ENCODE measurements at regions not wholly inside any gene's neighbourhood (a gene's known extent, or its start where the extent isn't known, plus 50 kb on each side); places are given as distances from the start of the nearest gene placed in this dataset.

GRCh38 chr1:95561346-95561745 lies 327.3 kb downstream of the RWDD3 start:
- Histone ChIP-seq H3K9me1 (replicated peaks; ENCODE audit: control insufficient read depth, extremely low read depth, insufficient read depth, low read length) (no peaks in the 10 kb centered on the region), H2AFZ (ENCODE audit: low read depth, low read length) (no peak overlapping the region), H3K4me2 (ENCODE audit: insufficient read depth, low read length) (no peak overlapping the region), H3K9me3 (replicated peaks; ENCODE audit: control insufficient read depth, insufficient read depth, low read length) (no peaks in the 10 kb centered on the region), H4K20me1 (replicated peaks; ENCODE audit: control insufficient read depth, extremely low read depth, insufficient read depth, low read length) (no peaks in the 10 kb centered on the region), H3K4me1 (ENCODE audit: control insufficient read depth, extremely low read depth, insufficient read depth, low read length) (no peaks in the 10 kb centered on the region), H3K36me3 (ENCODE audit: control insufficient read depth in 2 of 2, extremely low read depth in 1 of 2, insufficient read depth in 2 of 2, low read length in 2 of 2) (no peaks in the 10 kb centered on the region), H3K27me3 (ENCODE audit: control insufficient read depth in 2 of 2, insufficient read depth in 2 of 2, low read length in 2 of 2) (no peaks in the 10 kb centered on the region), H3K4me3 (replicated peaks in 1 of 3; ENCODE audit: insufficient read depth in 1 of 3, low read depth in 1 of 3, low read length in 3 of 3) (no peak overlapping the region), H3K9ac (replicated peaks; ENCODE audit: extremely low read depth, insufficient read depth, low read length) (no peak overlapping the region), H3K27ac (ENCODE audit: insufficient read depth, low read depth, low read length) (no peak overlapping the region), H3K79me2 (ENCODE audit: control insufficient read depth, insufficient read depth, low read length) (no peaks in the 10 kb centered on the region)
- BruUV-seq (replicated peaks), result no TSS peak
- ChIA-PET CTCF (no interaction called here), POLR2A (no interaction called here)
- TF ChIP-seq MAX (IDR thresholded peaks at IDR 0.05; ENCODE audit: insufficient read depth, insufficient read length) (no peak), POLR2AphosphoS5 (IDR thresholded peaks at IDR 0.05; ENCODE audit: insufficient read depth, low read depth, low read length) (no peak), GATA2 (IDR thresholded peaks at IDR 0.05; ENCODE audit: insufficient read depth, insufficient read length, low read depth, low read length) (no peak), EZH2 (IDR thresholded peaks at IDR 0.05; ENCODE audit: borderline replicate concordance, low read depth, low read length, severe bottlenecking) (no peak), MYC (IDR thresholded peaks at IDR 0.05; ENCODE audit: low read depth, low read length) (no peak)
- TF ChIP-seq, protein P1, sequence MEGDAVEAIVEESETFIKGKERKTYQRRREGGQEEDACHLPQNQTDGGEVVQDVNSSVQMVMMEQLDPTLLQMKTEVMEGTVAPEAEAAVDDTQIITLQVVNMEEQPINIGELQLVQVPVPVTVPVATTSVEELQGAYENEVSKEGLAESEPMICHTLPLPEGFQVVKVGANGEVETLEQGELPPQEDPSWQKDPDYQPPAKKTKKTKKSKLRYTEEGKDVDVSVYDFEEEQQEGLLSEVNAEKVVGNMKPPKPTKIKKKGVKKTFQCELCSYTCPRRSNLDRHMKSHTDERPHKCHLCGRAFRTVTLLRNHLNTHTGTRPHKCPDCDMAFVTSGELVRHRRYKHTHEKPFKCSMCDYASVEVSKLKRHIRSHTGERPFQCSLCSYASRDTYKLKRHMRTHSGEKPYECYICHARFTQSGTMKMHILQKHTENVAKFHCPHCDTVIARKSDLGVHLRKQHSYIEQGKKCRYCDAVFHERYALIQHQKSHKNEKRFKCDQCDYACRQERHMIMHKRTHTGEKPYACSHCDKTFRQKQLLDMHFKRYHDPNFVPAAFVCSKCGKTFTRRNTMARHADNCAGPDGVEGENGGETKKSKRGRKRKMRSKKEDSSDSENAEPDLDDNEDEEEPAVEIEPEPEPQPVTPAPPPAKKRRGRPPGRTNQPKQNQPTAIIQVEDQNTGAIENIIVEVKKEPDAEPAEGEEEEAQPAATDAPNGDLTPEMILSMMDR (IDR thresholded peaks at IDR 0.05; ENCODE audit: extremely low read depth in 1 of 2, insufficient read depth in 1 of 2, low read depth in 1 of 2, low read length in 2 of 2), result no peak
- dilution Hi-C loops (cut with MboI; ENCODE audit: extremely low pct_ligation_motif_present, low sequenced_read_pairs), result no loop called here
- FAIRE-seq, result no peak
- intact Hi-C loops (cut with micrococcal nuclease), result no loop called here
- DNase-seq (ENCODE audit: low read depth, low spot score), result no peak

- no peak overlapping the region for H2AFZ ChIP-seq (ENCODE audit: low read depth, low read length)
- H3K9me3 ChIP-seq (replicated peaks; ENCODE audit: control insufficient read depth, insufficient read depth, low read length), result no peaks in the 10 kb centered on the region
- no peak overlapping the region for H3K4me2 ChIP-seq (ENCODE audit: insufficient read depth, low read length)
- no peaks in the 10 kb centered on the region for H3K4me1 ChIP-seq (ENCODE audit: control insufficient read depth, extremely low read depth, insufficient read depth, low read length)
- ChIA-PET CTCF (no interaction called here), POLR2A (no interaction called here)
- H3K27me3 ChIP-seq (ENCODE audit: control insufficient read depth in 2 of 2, insufficient read depth in 2 of 2, low read length in 2 of 2), result no peaks in the 10 kb centered on the region
- FAIRE-seq (no peak), DNase-seq (ENCODE audit: low read depth, low spot score) (no peak)
- H4K20me1 ChIP-seq (replicated peaks; ENCODE audit: control insufficient read depth, extremely low read depth, insufficient read depth, low read length), result no peaks in the 10 kb centered on the region
- H3K9ac ChIP-seq (replicated peaks; ENCODE audit: extremely low read depth, insufficient read depth, low read length), result no peak overlapping the region
- H3K4me3 ChIP-seq (replicated peaks in 1 of 3; ENCODE audit: insufficient read depth in 1 of 3, low read depth in 1 of 3, low read length in 3 of 3), result no peak overlapping the region
- dilution Hi-C loops (cut with MboI; ENCODE audit: extremely low pct_ligation_motif_present, low sequenced_read_pairs), result no loop called here
- no peak overlapping the region for H3K27ac ChIP-seq (ENCODE audit: insufficient read depth, low read depth, low read length)
- H3K36me3 ChIP-seq (ENCODE audit: control insufficient read depth in 2 of 2, extremely low read depth in 1 of 2, insufficient read depth in 2 of 2, low read length in 2 of 2), result no peaks in the 10 kb centered on the region
- TF ChIP-seq MAX (IDR thresholded peaks at IDR 0.05; ENCODE audit: insufficient read depth, insufficient read length) (no peak), POLR2A (IDR thresholded peaks at IDR 0.05; ENCODE audit: low read depth, low read length) (no peak), GATA2 (IDR thresholded peaks at IDR 0.05; ENCODE audit: insufficient read depth, insufficient read length, low read depth, low read length) (no peak), EZH2 (IDR thresholded peaks at IDR 0.05; ENCODE audit: borderline replicate concordance, low read depth, low read length, severe bottlenecking) (no peak), JUN (IDR thresholded peaks at IDR 0.05; ENCODE audit: borderline replicate concordance, insufficient read depth, insufficient read length, low read depth) (no peak)
- TF ChIP-seq, protein P1 (IDR thresholded peaks at IDR 0.05; ENCODE audit: extremely low read depth in 1 of 2, insufficient read depth in 1 of 2, low read depth in 1 of 2, low read length in 2 of 2), result no peak
- intact Hi-C loops (cut with micrococcal nuclease), result no loop called here
- BruUV-seq (replicated peaks), result no TSS peak
- H3K9me1 ChIP-seq (replicated peaks; ENCODE audit: control insufficient read depth, extremely low read depth, insufficient read depth, low read length), result no peaks in the 10 kb centered on the region
- no peaks in the 10 kb centered on the region for H3K79me2 ChIP-seq (ENCODE audit: control insufficient read depth, insufficient read depth, low read length)
These were observed 328.2 kb downstream of the RWDD3 start for GRCh38 chr1:95562230-95562629.

All from endothelial cell of umbilical vein (primary cell).